Activated T-helper 1 cell treated with anti-CD3 and anti-CD28 coated beads, Interleukin-12 subunit alpha, Interleukin-12 subunit beta, Interleukin-2, Interleukin-4 antibody, amounts not matched to agents 30 ng/mL and 10 ng/mL and 1 ng/mL, durations not matched to agents 14 hours and 24 hours and 36 hours (primary cell): ENCODE measurements at regions not wholly inside any gene's neighbourhood (a gene's known extent, or its start where the extent isn't known, plus 50 kb on each side); places are given as distances from the start of the nearest gene placed in this dataset.
A peak's percentile ranks its signal among the peaks of the same experiment; 100 is the strongest.
"Not testable (repeated sequence)": the region's sequence is repeated elsewhere in the genome, so short reads cannot be mapped to it uniquely, and the experiment has no call there.

Source experiments
- DNase-seq: peaks from one replicate; pipeline ENCODE4 v3.0.0; 2021; ENCODE audit warnings: low spot score
- H3K27ac Mint-ChIP-seq: one replicate; pipeline ENCODE4 v1.8.0; 2021; ENCODE audit warnings: mild to moderate bottlenecking, mixed read lengths
- H3K27me3 Mint-ChIP-seq: one replicate; pipeline ENCODE4 v1.8.0; 2022; ENCODE audit warnings: mild to moderate bottlenecking, moderate library complexity, mixed read lengths; ENCODE audit not compliant: insufficient read depth
- H3K36me3 Mint-ChIP-seq: one replicate; pipeline ENCODE4 v1.8.0; 2021; ENCODE audit warnings: low read depth, mixed read lengths
- H3K4me1 Mint-ChIP-seq: one replicate; pipeline ENCODE4 v1.8.0; 2021; ENCODE audit warnings: low read depth, mixed read lengths
- H3K4me3 Mint-ChIP-seq: one replicate; pipeline ENCODE4 v1.8.0; 2021; ENCODE audit warnings: mild to moderate bottlenecking, moderate library complexity, mixed read lengths
- H3K9me3 Mint-ChIP-seq: one replicate; pipeline ENCODE4 v1.8.0; 2021; ENCODE audit warnings: mixed read lengths
- intact Hi-C: fragments of 100-400 bp; cut with micrococcal nuclease; formaldehyde crosslinking; loops from one replicate; pipeline ENCODE4 v1.15.1; 2024

GRCh38 chr3:177622982-177623617, 425.8 kb upstream of the TBL1XR1 start:
- Mint-ChIP-seq H3K27ac (no peak overlapping the region), H3K4me3 (no peak overlapping the region), H3K36me3 (no peaks in the 10 kb centered on the region), H3K27me3 (no peaks in the 10 kb centered on the region), H3K4me1 (peaks cover 12% of the 10 kb centered on the region), H3K9me3 (no peaks in the 10 kb centered on the region)
- intact Hi-C loops: no loop called here
- no peak for DNase-seq

- Mint-ChIP-seq H3K27ac (no peak overlapping the region), H3K4me3 (no peak overlapping the region), H3K27me3 (no peaks in the 10 kb centered on the region), H3K9me3 (peaks cover 3% of the 10 kb centered on the region), H3K36me3 (no peaks in the 10 kb centered on the region), H3K4me1 (peaks cover 26% of the 10 kb centered on the region)
- intact Hi-C loops: no loop called here
- no peak for DNase-seq
Observed at GRCh38 chr3:177624528-177625495, 427.5 kb upstream of the TBL1XR1 start.

GRCh38 chr3:177626045-177626444, 428.8 kb upstream of the TBL1XR1 start:
- H3K27ac Mint-ChIP-seq: no peak overlapping the region
- no peaks in the 10 kb centered on the region for H3K27me3 Mint-ChIP-seq
- H3K9me3 Mint-ChIP-seq: peaks cover 3% of the 10 kb centered on the region
- H3K4me3 Mint-ChIP-seq: no peak overlapping the region
- intact Hi-C loops: no loop called here
- DNase-seq: no peak
- peaks cover 26% of the 10 kb centered on the region for H3K4me1 Mint-ChIP-seq
- H3K36me3 Mint-ChIP-seq: no peaks in the 10 kb centered on the region

- intact Hi-C loops, H3K36me3 Mint-ChIP-seq, DNase-seq, H3K9me3 Mint-ChIP-seq, H3K4me3 Mint-ChIP-seq, H3K27me3 Mint-ChIP-seq, H3K27ac Mint-ChIP-seq: not testable (repeated sequence)
- peaks cover 16% of the 10 kb centered on the region for H3K4me1 Mint-ChIP-seq
Observed at GRCh38 chr3:177628095-177628719, 430.9 kb upstream of the TBL1XR1 start.

- Mint-ChIP-seq H3K36me3 (no peaks in the 10 kb centered on the region), H3K4me1 (peaks cover 14% of the 10 kb centered on the region), H3K27ac (no peak overlapping the region), H3K27me3 (no peaks in the 10 kb centered on the region), H3K4me3 (no peak overlapping the region), H3K9me3 (peaks cover 3% of the 10 kb centered on the region)
- intact Hi-C loops: no loop called here
- DNase-seq: no peak
Observed at GRCh38 chr3:177629276-177629675, 432.0 kb upstream of the TBL1XR1 start.

GRCh38 chr3:177633671-177634207, 436.5 kb upstream of the TBL1XR1 start:
- peaks cover 8% of the 10 kb centered on the region for H3K4me1 Mint-ChIP-seq
- peaks cover 4% of the 10 kb centered on the region for H3K27me3 Mint-ChIP-seq
- intact Hi-C loops: no loop called here
- no peaks in the 10 kb centered on the region for H3K36me3 Mint-ChIP-seq
- peaks cover 5% of the 10 kb centered on the region for H3K9me3 Mint-ChIP-seq
- no peak overlapping the region for H3K27ac Mint-ChIP-seq
- no peak for DNase-seq
- no peak overlapping the region for H3K4me3 Mint-ChIP-seq

- H3K27ac Mint-ChIP-seq, H3K4me3 Mint-ChIP-seq, H3K27me3 Mint-ChIP-seq, H3K4me1 Mint-ChIP-seq, intact Hi-C loops, H3K36me3 Mint-ChIP-seq, DNase-seq: not testable (repeated sequence)
- H3K9me3 Mint-ChIP-seq: peaks cover 14% of the 10 kb centered on the region
Observed at GRCh38 chr3:177635601-177636106, 438.4 kb upstream of the TBL1XR1 start.

GRCh38 chr3:177640319-177640965, 443.2 kb upstream of the TBL1XR1 start:
- Mint-ChIP-seq H3K27ac (no peak overlapping the region), H3K27me3 (peaks cover 4% of the 10 kb centered on the region), H3K9me3 (peaks cover 14% of the 10 kb centered on the region), H3K4me1 (no peaks in the 10 kb centered on the region), H3K4me3 (no peak overlapping the region), H3K36me3 (peaks cover 1% of the 10 kb centered on the region)
- DNase-seq: no peak
- intact Hi-C loops: no loop called here

- H3K4me3 Mint-ChIP-seq: no peak overlapping the region
- intact Hi-C loops: no loop called here
- no peak overlapping the region for H3K27ac Mint-ChIP-seq
- no peaks in the 10 kb centered on the region for H3K27me3 Mint-ChIP-seq
- H3K4me1 Mint-ChIP-seq: peaks cover 2% of the 10 kb centered on the region
- no peak for DNase-seq
- peaks cover 1% of the 10 kb centered on the region for H3K36me3 Mint-ChIP-seq
- H3K9me3 Mint-ChIP-seq: peaks cover 10% of the 10 kb centered on the region
Observed at GRCh38 chr3:177641206-177641605, 443.9 kb upstream of the TBL1XR1 start.

- Mint-ChIP-seq H3K27me3 (no peaks in the 10 kb centered on the region), H3K4me3 (no peak overlapping the region), H3K36me3 (peaks cover 3% of the 10 kb centered on the region), H3K9me3 (peaks cover 10% of the 10 kb centered on the region), H3K4me1 (peaks cover 12% of the 10 kb centered on the region), H3K27ac (no peak overlapping the region)
- DNase-seq: no peak
- intact Hi-C loops: no loop called here
Observed at GRCh38 chr3:177642042-177642803, 444.9 kb upstream of the TBL1XR1 start.

- intact Hi-C loops: no loop called here
- peaks cover 3% of the 10 kb centered on the region for H3K36me3 Mint-ChIP-seq
- H3K27me3 Mint-ChIP-seq: no peaks in the 10 kb centered on the region
- no peak overlapping the region for H3K4me3 Mint-ChIP-seq
- H3K27ac Mint-ChIP-seq: no peak overlapping the region
- peaks cover 10% of the 10 kb centered on the region for H3K9me3 Mint-ChIP-seq
- peaks cover 17% of the 10 kb centered on the region for H3K4me1 Mint-ChIP-seq
- no peak for DNase-seq
Observed at GRCh38 chr3:177642804-177643125, 445.5 kb upstream of the TBL1XR1 start.

- H3K36me3 Mint-ChIP-seq: peaks cover 2% of the 10 kb centered on the region
- H3K27ac Mint-ChIP-seq: no peak overlapping the region
- no peaks in the 10 kb centered on the region for H3K27me3 Mint-ChIP-seq
- H3K9me3 Mint-ChIP-seq: no peaks in the 10 kb centered on the region
- intact Hi-C loops: no loop called here
- peak; percentile 4 for DNase-seq
- H3K4me1 Mint-ChIP-seq: peaks cover 27% of the 10 kb centered on the region
- H3K4me3 Mint-ChIP-seq: no peak overlapping the region
Observed at GRCh38 chr3:177646749-177647148, 449.5 kb upstream of the TBL1XR1 start.
